PC-3 (cell line): ENCODE measurements at regions not wholly inside any gene's neighbourhood (a gene's known extent, or its start where the extent isn't known, plus 50 kb on each side); places are given as distances from the start of the nearest gene placed in this dataset.

ENCODE experiments used
- CTCF ChIP-seq: fragments of 300-600 bp; sonication (generic); conservative IDR thresholded peaks from 2 replicates; pipeline ENCODE4 v1.5.1; 2017; ENCODE audit warnings: antibody characterized with exemption, low read depth, mild to moderate bottlenecking, low read length
- EZH2 ChIP-seq: fragments of 300-600 bp; sonication (generic); IDR thresholded peaks from one replicate; pipeline ENCODE4 v1.6.1; 2017; ENCODE audit warnings: antibody characterized with exemption, mild to moderate bottlenecking, low read length; ENCODE audit not compliant: unreplicated experiment
- EZH2phosphoT487 ChIP-seq: fragments of 300-600 bp; sonication (generic); IDR thresholded peaks from 2 replicates; pipeline ENCODE4 v1.6.1; 2018; ENCODE audit warnings: mild to moderate bottlenecking, antibody characterized with exemption, low read length, borderline replicate concordance

- TF ChIP-seq CTCF (no peak), EZH2phosphoT487 (no peak), EZH2 (no peak)
Observed at GRCh38 chr14:95033682-95034632, 123.4 kb downstream of the DICER1 start.
